Erythroblast (primary cell): ENCODE measurements at regions not wholly inside any gene's neighbourhood (a gene's known extent, or its start where the extent isn't known, plus 50 kb on each side); places are given as distances from the start of the nearest gene placed in this dataset.

ENCODE experiments used
- GATA1 ChIP-seq: IDR thresholded peaks from 2 replicates; pipeline ENCODE4 v1.6.1; 2011; ENCODE audit warnings: low read depth, mild to moderate bottlenecking, control low read depth, low read length, moderate library complexity
- POLR2A ChIP-seq: IDR thresholded peaks from 2 replicates; pipeline ENCODE4 v1.6.1; 2011; ENCODE audit warnings: mild to moderate bottlenecking, low read length

DNA sequence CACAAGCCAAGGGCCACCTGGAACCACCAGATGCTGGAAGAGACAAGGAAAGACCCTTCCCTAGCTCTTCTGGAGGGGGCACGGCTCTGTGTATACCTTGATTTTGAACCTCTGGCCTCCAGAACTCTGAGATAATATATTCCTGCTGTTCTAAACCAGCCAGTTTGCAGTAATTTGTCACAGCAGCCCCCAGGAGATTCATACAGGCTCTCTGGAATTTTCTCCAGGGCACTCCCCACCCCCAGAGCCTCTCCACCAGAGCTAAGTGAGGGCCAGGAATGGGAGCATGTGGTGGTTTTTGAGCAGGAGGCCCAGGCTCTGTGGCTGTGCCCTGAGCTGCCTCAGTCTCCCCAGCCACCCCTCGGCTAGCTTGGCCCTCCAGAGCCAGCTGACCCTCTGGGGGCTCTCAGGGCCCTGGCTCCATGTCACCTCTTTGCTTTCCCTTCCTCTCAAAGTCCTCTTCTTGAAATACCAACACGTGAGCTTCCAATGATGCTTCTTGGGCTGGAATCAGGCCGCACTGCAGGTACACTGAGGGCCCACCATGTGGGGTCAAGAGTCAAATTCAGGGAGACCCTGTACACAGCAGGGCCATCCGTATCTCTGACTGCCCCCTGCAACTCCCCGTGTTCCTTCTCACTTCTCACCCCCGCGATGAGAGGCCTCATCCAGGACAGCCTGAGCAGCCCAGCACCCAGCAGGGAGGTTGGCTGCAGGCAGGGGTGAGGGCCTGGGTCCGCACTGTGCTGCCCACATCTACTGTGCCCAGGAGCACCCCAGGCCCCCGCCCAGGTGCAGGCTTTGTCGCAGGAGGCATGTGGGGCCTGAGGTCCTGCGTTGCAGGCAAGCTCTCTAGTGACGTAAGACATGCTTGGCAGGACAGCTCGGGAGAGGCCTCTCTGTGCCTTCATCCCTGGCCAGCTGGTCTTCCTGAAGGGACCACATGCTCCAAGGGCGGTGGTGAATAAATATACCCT, 155.5 kb downstream of the ANKRD60 start:
- TF ChIP-seq POLR2A = no peak
- no peak for TF ChIP-seq GATA1
